ENCODE measurements at regions not wholly inside any gene's neighbourhood (a gene's known extent, or its start where the extent isn't known, plus 50 kb on each side); places are given as distances from the start of the nearest gene placed in this dataset.
"Not testable (repeated sequence)": the region's sequence is repeated elsewhere in the genome, so short reads cannot be mapped to it uniquely, and the experiment has no call there.

DNA sequence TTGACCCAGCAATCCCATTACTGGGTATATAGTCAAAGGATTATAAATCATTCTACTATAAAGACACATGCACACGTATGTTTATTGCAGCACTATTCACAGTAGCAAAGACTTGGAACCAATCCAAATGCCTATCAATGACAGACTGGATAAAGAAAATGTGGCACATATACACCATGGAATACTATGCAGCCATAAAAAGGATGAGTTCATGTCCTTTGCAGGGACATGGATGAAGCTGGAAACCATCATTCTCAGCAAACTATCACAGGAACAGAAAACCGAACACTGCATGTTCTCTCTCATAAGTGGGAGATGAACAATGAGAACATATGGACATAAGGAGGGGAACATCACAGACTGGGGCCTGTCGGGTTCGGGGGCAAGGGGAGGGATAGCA is 140.3 kb upstream of the OSMR start:
- H2AK5ac ChIP-seq (ENCODE audit: low read depth, low read length); H3K56ac ChIP-seq (replicated peaks; ENCODE audit: insufficient read length, low read depth, low read length); H3K23me2 ChIP-seq (ENCODE audit: low read depth, low read length); H2AFZ ChIP-seq (ENCODE audit: low read length); H3K18ac ChIP-seq (ENCODE audit: extremely low read depth, low read length); CTCF ChIA-PET (ENCODE audit: partially characterized antibody); H3K9ac ChIP-seq (replicated peaks in 1 of 4; ENCODE audit: extremely low read depth in 1 of 4, low read depth in 3 of 4, low read length in 3 of 4); H3K79me2 ChIP-seq (ENCODE audit: control insufficient read depth in 1 of 2, insufficient read depth in 2 of 2, low read length in 2 of 2); H4K91ac ChIP-seq (replicated peaks; ENCODE audit: insufficient read length, low read length); POLR2A ChIA-PET (ENCODE audit: partially characterized antibody); H3K4me1 ChIP-seq (replicated peaks in 1 of 4; ENCODE audit: control insufficient read depth in 3 of 4, insufficient read depth in 4 of 4, low read length in 3 of 4); H3K36me3 ChIP-seq (ENCODE audit: control insufficient read depth in 2 of 4, insufficient read depth in 4 of 4, low read length in 3 of 4); H4K8ac ChIP-seq (ENCODE audit: extremely low read depth, insufficient read depth, low read length); H3K14ac ChIP-seq (ENCODE audit: insufficient read length); H2BK12ac ChIP-seq (ENCODE audit: low read depth, low read length); H3K23ac ChIP-seq (ENCODE audit: insufficient read length); H3K4me3 ChIP-seq (ENCODE audit: extremely low read depth in 1 of 4, insufficient read depth in 2 of 4, low read depth in 3 of 4, low read length in 4 of 4); H3K27ac ChIP-seq (ENCODE audit: low read depth, low read length); H3K9me3 ChIP-seq (ENCODE audit: insufficient read depth in 2 of 2, low read depth in 1 of 2, low read length in 1 of 2); H4K20me1 ChIP-seq (replicated peaks in 1 of 2; ENCODE audit: control insufficient read depth in 1 of 2, insufficient read depth in 2 of 2, low read length in 2 of 2); H3K79me1 ChIP-seq (ENCODE audit: low read depth, low read length); H3K4me2 ChIP-seq (ENCODE audit: insufficient read depth in 1 of 2, low read depth in 2 of 2, low read length in 2 of 2); H3K4ac ChIP-seq (replicated peaks; ENCODE audit: insufficient read length, low read depth, low read length); DNase-seq (ENCODE audit: low read depth in 1 of 2, low spot score in 2 of 2); FAIRE-seq; H4K5ac ChIP-seq (ENCODE audit: insufficient read length, low read depth, low read length); H2BK120ac ChIP-seq (replicated peaks; ENCODE audit: low read depth, low read length); H2BK5ac ChIP-seq (ENCODE audit: low read depth, low read length); H2BK20ac ChIP-seq (ENCODE audit: low read length); H3K27me3 ChIP-seq (replicated peaks in 1 of 4; ENCODE audit: control insufficient read depth in 3 of 4, extremely low read depth in 1 of 4, insufficient read depth in 3 of 4, low read length in 3 of 4); H2BK15ac ChIP-seq (ENCODE audit: low read length): not testable (repeated sequence)
- WGBS, 2 experiments (ENCODE audit: extremely low coverage in 1 of 2, insufficient coverage in 1 of 2, insufficient read length in 1 of 2, insufficient replicate concordance in 2 of 2, low coverage in 1 of 2, low lambda C conversion rate in 2 of 2, missing lambda C conversion rate in 1 of 2), result 92% methylated on average over 4 of the region's 4 CpGs; no CpG with 5 or more reads in 1 of the 2 experiments

All from H1 (cell line).